Left lung (tissue), 4 donors: ENCODE measurements at regions not wholly inside any gene's neighbourhood (a gene's known extent, or its start where the extent isn't known, plus 50 kb on each side); places are given as distances from the start of the nearest gene placed in this dataset.

ENCODE experiments used
- ATAC-seq: fragments of 200-7000 bp; cut with Tn5 transposase; one replicate; pipeline ENCODE4 v1.9.1; 2020; ENCODE audit warnings: moderate library complexity
- DNase-seq, 4 donors: peaks; one replicate each; pipeline ENCODE4 v3.0.0-alpha.2; 2013 to 2020
- H3K27ac ChIP-seq, 2 donors: fragments of 200-600 bp; sonication (generic) in 1 of 2; one replicate each; pipeline versions ENCODE4 v1.5.0 to v1.8.0; 2020 to 2021
- H3K27me3 ChIP-seq, 2 donors: fragments of 200-600 bp; sonication (generic) in 1 of 2; one replicate each; pipeline versions ENCODE4 v1.5.0 to v1.8.0; 2020 to 2021
- H3K36me3 ChIP-seq, 2 donors: fragments of 200-600 bp; sonication (generic) in 1 of 2; one replicate each; pipeline versions ENCODE4 v1.5.0 to v1.8.0; 2020 to 2021
- H3K4me1 ChIP-seq, 2 donors: fragments of 200-600 bp; one replicate each; pipeline ENCODE4 v1.8.0; 2021
- H3K4me3 ChIP-seq, 2 donors: fragments of 200-600 bp; sonication (generic) in 1 of 2; one replicate each; pipeline versions ENCODE4 v1.5.0 to v1.8.0; 2020 to 2021; ENCODE audit warnings: mild to moderate bottlenecking in 1 of 2
- H3K9me3 ChIP-seq, 2 donors: fragments of 200-600 bp; sonication (generic) in 1 of 2; one replicate each; pipeline versions ENCODE4 v1.5.0 to v1.8.0; 2020 to 2021
- intact Hi-C, 2 donors: fragments of 100-400 bp; cut with DNase I; formaldehyde crosslinking; loops; one replicate each; pipeline versions ENCODE4 v1.11.2 to v1.14.2; 2022
- TF ChIP-seq, protein P1 (sequence below), 2 donors: fragments of 200-600 bp; sonication (generic) in 1 of 2; IDR thresholded peaks; one replicate each; pipeline versions ENCODE4 v1.5.0 to v1.8.0; 2021; ENCODE audit warnings: antibody characterized with exemption in 2 of 2
- donor health status: DM: no; HTN: yes; CAD: no.
- donor health status: DM: no; HTN: no; CAD: no.

DNA sequence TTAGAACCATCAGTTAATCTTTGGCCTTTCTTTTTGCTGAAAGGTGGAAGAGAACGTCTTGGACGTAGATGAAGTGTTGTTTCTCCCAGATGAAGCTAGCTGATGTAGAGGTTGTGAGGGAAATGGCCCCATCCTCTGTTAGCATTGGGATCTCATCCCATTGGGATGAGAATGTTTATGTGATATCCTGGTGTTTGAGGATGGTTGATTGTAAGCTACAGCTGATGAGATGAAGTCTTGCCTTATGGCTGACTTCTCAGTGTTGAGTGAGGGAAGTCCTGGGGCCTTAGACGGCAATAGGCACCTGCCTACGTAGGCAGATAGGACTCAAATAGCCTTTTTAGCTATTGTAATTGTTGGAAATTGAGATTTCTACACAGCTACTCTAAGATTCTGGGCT, 211.3 kb downstream of the MYCN start:
- H3K27me3 ChIP-seq: no peaks in the 10 kb centered on the region
- no peaks in the 10 kb centered on the region for H3K9me3 ChIP-seq
- intact Hi-C loops: no loop called here
- ATAC-seq (no peak), DNase-seq (no peak)
- H3K4me1 ChIP-seq: no peaks in the 10 kb centered on the region
- H3K4me3 ChIP-seq: no peak overlapping the region
- no peaks in the 10 kb centered on the region for H3K36me3 ChIP-seq
- TF ChIP-seq, protein P1, sequence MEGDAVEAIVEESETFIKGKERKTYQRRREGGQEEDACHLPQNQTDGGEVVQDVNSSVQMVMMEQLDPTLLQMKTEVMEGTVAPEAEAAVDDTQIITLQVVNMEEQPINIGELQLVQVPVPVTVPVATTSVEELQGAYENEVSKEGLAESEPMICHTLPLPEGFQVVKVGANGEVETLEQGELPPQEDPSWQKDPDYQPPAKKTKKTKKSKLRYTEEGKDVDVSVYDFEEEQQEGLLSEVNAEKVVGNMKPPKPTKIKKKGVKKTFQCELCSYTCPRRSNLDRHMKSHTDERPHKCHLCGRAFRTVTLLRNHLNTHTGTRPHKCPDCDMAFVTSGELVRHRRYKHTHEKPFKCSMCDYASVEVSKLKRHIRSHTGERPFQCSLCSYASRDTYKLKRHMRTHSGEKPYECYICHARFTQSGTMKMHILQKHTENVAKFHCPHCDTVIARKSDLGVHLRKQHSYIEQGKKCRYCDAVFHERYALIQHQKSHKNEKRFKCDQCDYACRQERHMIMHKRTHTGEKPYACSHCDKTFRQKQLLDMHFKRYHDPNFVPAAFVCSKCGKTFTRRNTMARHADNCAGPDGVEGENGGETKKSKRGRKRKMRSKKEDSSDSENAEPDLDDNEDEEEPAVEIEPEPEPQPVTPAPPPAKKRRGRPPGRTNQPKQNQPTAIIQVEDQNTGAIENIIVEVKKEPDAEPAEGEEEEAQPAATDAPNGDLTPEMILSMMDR (IDR thresholded peaks at IDR 0.05): no peak
- H3K27ac ChIP-seq: no peak overlapping the region

DNA sequence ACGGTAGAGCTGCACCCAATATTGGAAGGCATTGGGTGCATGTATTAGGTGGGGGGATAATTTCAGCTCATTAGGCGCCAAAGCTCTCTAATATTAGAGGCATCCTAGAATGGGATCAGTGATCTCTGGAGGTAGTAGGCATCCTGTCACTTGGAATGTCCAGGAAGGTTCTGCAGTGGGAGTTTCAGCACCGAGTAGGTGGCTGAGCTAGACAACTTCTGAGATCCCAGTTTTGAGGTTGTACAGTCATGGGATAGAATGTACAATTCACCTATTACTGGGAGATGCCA, 210.9 kb downstream of the MYCN start:
- intact Hi-C loops: no loop called here
- Histone ChIP-seq H3K9me3 (no peaks in the 10 kb centered on the region), H3K4me3 (no peak overlapping the region), H3K4me1 (no peaks in the 10 kb centered on the region), H3K27ac (no peak overlapping the region), H3K27me3 (no peaks in the 10 kb centered on the region), H3K36me3 (no peaks in the 10 kb centered on the region)
- ATAC-seq: no peak
- TF ChIP-seq, protein P1 (IDR thresholded peaks at IDR 0.05): no peak
- DNase-seq: no peak

DNA sequence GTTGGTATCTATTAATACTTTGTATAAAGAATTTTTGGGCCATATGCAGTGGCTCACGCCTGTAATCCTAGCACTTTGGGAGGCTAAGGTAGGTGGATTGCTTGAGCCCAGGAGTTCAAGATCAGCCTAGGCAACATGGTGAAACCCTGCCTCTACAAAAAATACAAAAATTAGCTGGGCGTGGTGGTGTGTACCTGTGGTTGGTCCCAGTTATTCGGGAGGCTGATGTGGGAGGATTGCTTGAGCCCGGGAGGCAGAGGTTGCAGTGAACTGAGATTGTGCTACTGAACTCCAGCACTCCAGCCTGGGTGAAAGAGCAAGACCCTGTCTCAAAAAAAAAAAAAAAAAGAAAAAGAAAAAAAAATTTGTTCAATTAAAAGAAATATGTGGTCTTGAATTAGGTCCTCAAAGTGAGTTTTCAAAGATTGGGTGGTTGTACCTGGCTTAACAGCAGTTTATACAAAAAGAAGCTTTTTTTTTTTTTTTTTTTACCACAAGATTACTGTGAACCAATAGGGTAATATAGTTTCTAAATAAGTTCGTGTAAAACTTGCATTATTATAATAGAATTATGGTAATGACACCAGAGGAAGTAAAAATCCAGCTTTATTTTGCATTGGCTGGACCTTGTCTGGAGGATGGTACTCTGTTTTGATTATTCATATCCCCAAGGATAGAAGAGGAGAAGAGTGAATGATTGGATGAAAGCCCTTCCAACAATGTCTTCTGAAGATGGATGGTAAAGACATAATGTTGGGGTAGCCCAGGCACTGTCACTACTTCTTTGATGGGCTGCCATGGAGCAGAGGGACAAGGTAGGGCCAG, 210.3 kb downstream of the MYCN start:
- Histone ChIP-seq H3K9me3 (no peaks in the 10 kb centered on the region), H3K27me3 (no peaks in the 10 kb centered on the region), H3K36me3 (no peaks in the 10 kb centered on the region), H3K4me1 (no peaks in the 10 kb centered on the region), H3K4me3 (no peak overlapping the region), H3K27ac (no peak overlapping the region)
- no peak for ATAC-seq
- intact Hi-C loops: no loop called here
- TF ChIP-seq, protein P1 (IDR thresholded peaks at IDR 0.05): no peak
- no peak for DNase-seq

DNA sequence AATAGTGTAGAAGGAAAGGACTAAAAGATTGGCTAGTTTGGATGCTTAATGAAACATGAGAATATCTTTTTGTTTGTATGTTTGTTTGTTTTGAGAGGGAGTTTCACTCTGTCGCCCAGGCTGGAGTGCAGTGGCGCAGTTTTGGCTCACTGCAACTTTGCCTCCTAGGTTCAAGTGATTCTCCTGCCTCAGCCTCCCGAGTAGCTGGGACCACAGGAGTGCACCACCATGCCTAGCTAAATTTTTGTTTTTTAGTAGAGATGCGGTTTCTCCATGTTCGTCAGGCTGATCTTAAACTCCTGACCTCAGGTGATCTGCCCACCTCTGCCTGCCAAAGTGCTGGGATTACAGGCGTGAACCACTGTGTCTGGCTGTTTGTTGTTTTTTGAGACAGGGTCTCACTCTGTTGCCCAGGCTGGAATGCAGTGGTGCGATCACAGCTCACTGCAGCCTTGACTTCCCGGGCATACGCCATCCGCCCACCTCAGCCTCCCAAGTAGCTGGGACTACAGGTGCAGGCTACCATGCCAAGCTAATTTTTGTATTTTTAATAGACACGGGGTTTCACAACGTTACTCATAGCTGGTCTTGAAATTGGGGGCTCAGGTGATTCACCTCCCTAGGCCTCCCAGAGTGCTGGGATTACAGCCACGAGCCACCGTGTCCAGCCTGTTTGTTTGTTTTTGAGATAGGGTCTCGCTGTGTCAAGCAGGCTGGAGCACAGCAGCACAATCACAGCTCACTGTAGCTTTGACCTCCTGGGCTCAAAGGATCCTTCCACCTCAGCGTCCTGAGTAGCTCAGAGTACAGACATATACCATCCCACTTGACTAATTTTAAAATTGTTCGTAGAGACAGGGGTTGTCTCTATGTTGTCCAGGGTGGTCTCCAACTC, 209.2 kb downstream of the MYCN start:
- no peaks in the 10 kb centered on the region for H3K36me3 ChIP-seq
- no peaks in the 10 kb centered on the region for H3K9me3 ChIP-seq
- H3K4me1 ChIP-seq: no peaks in the 10 kb centered on the region
- intact Hi-C loops: no loop called here
- TF ChIP-seq, protein P1 (IDR thresholded peaks at IDR 0.05): no peak
- H3K4me3 ChIP-seq: no peak overlapping the region
- H3K27me3 ChIP-seq: no peaks in the 10 kb centered on the region
- DNase-seq: no peak
- ATAC-seq: no peak
- no peak overlapping the region for H3K27ac ChIP-seq

DNA sequence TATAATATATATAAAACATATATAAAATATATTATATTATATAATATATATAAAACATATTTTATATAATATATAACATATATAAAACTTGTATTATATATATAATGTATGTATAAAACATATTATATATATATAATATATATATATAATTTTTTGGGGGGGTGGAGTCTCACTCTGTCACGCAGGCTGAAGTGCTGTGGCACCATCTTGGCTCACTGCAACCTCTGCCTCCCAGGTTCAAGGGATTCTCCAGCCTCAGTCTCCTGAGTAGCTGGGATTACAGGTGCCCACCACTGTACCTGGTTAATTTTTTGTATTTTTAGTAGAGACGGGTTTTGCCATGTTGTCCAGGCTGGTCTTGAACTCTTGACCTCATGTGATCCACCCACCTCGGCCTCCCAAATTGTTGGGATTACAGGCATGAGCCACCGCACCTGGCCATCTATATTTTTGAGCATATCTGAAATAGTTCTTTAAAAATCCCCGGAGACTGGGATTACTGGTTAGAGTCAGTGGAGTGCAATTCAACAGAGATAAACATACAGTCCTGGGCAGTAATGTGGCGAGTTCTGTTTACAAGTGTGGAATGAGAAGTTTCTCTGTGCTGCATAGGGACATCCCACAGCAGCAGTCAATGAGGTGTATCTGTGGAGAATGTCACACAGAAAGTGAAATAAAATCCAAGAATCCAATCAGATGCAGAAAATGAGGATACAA, 208.4 kb downstream of the MYCN start:
- Histone ChIP-seq H3K4me1 (no peaks in the 10 kb centered on the region), H3K27ac (no peak overlapping the region), H3K27me3 (no peaks in the 10 kb centered on the region), H3K9me3 (no peaks in the 10 kb centered on the region), H3K4me3 (no peak overlapping the region), H3K36me3 (no peaks in the 10 kb centered on the region)
- TF ChIP-seq, protein P1 (IDR thresholded peaks at IDR 0.05): no peak
- DNase-seq: no peak
- intact Hi-C loops: no loop called here
- ATAC-seq: no peak
